ENCODE measurements at regions not wholly inside any gene's neighbourhood (a gene's known extent, or its start where the extent isn't known, plus 50 kb on each side); places are given as distances from the start of the nearest gene placed in this dataset.

DNA sequence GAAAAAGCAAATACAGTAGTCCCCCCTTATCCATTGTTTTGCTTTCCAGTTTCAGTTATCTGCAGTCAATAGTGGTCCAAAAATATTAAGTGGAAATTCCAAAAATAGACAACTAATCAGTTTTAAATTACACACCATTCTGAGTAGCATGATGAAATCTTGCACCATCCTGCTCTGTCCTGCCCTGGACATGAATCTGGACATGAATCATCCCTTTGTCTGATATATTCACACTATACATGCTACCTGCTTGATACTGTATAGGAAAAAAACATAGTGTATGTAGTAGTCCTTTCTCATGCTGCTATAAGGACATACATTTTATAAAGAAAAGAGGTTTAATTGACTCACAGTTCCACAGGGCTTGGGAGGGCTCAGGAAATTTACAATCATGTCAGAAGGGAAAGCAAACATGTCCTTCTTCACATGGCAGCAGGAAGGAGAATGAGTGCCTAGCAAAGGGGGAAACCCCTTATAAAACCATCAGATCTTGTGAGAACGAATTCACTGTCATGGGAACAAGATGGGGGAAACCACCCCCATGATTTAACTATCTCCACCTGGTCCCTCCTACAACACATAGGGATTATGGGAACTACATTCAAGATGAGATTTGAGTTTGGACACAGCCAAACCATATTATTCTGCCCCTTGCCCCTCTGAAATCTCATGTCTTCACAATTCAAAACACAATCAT lies 153.9 kb downstream of the ARRDC3 start:
- Mint-ChIP-seq H3K4me1 (no peaks in the 10 kb centered on the region), H3K4me3 (no peak overlapping the region), H3K9me3 (peaks cover 18% of the 10 kb centered on the region), H3K36me3 (ENCODE audit: low read depth) (peaks cover 5% of the 10 kb centered on the region), H3K27ac (no peak overlapping the region), H3K27me3 (ENCODE audit: low read depth, poor library complexity) (peaks cover 13% of the 10 kb centered on the region)
- TF ChIP-seq, protein P1, sequence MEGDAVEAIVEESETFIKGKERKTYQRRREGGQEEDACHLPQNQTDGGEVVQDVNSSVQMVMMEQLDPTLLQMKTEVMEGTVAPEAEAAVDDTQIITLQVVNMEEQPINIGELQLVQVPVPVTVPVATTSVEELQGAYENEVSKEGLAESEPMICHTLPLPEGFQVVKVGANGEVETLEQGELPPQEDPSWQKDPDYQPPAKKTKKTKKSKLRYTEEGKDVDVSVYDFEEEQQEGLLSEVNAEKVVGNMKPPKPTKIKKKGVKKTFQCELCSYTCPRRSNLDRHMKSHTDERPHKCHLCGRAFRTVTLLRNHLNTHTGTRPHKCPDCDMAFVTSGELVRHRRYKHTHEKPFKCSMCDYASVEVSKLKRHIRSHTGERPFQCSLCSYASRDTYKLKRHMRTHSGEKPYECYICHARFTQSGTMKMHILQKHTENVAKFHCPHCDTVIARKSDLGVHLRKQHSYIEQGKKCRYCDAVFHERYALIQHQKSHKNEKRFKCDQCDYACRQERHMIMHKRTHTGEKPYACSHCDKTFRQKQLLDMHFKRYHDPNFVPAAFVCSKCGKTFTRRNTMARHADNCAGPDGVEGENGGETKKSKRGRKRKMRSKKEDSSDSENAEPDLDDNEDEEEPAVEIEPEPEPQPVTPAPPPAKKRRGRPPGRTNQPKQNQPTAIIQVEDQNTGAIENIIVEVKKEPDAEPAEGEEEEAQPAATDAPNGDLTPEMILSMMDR (IDR thresholded peaks at IDR 0.05) = no peak
- no peak for DNase-seq

- H3K27ac Mint-ChIP-seq = no peak overlapping the region
- no peaks in the 10 kb centered on the region for H3K4me1 Mint-ChIP-seq
- peaks cover 11% of the 10 kb centered on the region for H3K27me3 Mint-ChIP-seq (ENCODE audit: low read depth, poor library complexity)
- no peak overlapping the region for H3K4me3 Mint-ChIP-seq
- no peak for DNase-seq
- H3K36me3 Mint-ChIP-seq (ENCODE audit: low read depth) = peaks cover 5% of the 10 kb centered on the region
- peaks cover 18% of the 10 kb centered on the region for H3K9me3 Mint-ChIP-seq
- TF ChIP-seq, protein P1 (IDR thresholded peaks at IDR 0.05) = no peak
These were observed 154.9 kb downstream of the ARRDC3 start for GRCh38 chr5:91228188-91228587.

- peak; percentile 16 for DNase-seq
- Mint-ChIP-seq H3K36me3 (ENCODE audit: low read depth) (peaks cover 5% of the 10 kb centered on the region), H3K4me3 (no peak overlapping the region), H3K27ac (no peak overlapping the region), H3K27me3 (ENCODE audit: low read depth, poor library complexity) (peaks cover 16% of the 10 kb centered on the region), H3K9me3 (peaks cover 18% of the 10 kb centered on the region), H3K4me1 (no peaks in the 10 kb centered on the region)
- TF ChIP-seq, protein P1 (IDR thresholded peaks at IDR 0.05) = peak; percentile 19
These were observed 157.1 kb downstream of the ARRDC3 start for GRCh38 chr5:91225848-91226686.

DNA sequence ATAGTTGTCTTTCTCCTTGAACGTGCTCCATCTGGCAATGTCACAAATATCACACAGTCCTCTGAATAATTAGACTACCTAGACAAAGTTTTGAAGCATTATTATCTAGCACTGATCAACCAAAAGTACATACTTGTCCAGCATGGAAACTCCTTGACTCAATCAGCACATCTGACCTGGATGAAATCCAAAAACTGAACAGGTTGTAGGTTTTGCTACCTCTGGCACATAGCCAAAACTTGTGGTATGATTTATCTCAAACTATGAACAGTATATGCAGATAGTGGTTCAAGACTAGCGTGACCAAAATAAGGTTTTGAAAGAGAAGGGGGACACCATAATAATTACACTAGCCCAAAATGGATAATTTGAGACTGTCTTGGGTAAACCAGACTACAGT lies 158.1 kb downstream of the ARRDC3 start:
- TF ChIP-seq, protein P1 (IDR thresholded peaks at IDR 0.05) = no peak
- H3K4me3 Mint-ChIP-seq = no peak overlapping the region
- H3K27me3 Mint-ChIP-seq (ENCODE audit: low read depth, poor library complexity) = peaks cover 12% of the 10 kb centered on the region
- no peaks in the 10 kb centered on the region for H3K36me3 Mint-ChIP-seq (ENCODE audit: low read depth)
- H3K4me1 Mint-ChIP-seq = no peaks in the 10 kb centered on the region
- no peak overlapping the region for H3K27ac Mint-ChIP-seq
- DNase-seq = no peak
- H3K9me3 Mint-ChIP-seq = peaks cover 10% of the 10 kb centered on the region

GRCh38 chr5:91224456-91224855 lies 158.7 kb downstream of the ARRDC3 start:
- Mint-ChIP-seq H3K4me1 (no peaks in the 10 kb centered on the region), H3K36me3 (ENCODE audit: low read depth) (no peaks in the 10 kb centered on the region), H3K9me3 (peaks cover 5% of the 10 kb centered on the region), H3K27ac (no peak overlapping the region), H3K4me3 (no peak overlapping the region), H3K27me3 (ENCODE audit: low read depth, poor library complexity) (peaks cover 12% of the 10 kb centered on the region)
- no peak for DNase-seq
- TF ChIP-seq, protein P1 (IDR thresholded peaks at IDR 0.05) = no peak
